ENCODE measurements at regions not wholly inside any gene's neighbourhood (a gene's known extent, or its start where the extent isn't known, plus 50 kb on each side); places are given as distances from the start of the nearest gene placed in this dataset.

GRCh38 chrX:69291116-69291515 lies 125.9 kb upstream of the PJA1 start:
- no peaks in the 10 kb centered on the region for H3K9me3 ChIP-seq (ENCODE audit: control insufficient read depth, low read depth, low read length)
- H4K5ac ChIP-seq (ENCODE audit: insufficient read length, low read depth, low read length) = no peak overlapping the region
- H3K4me1 ChIP-seq (ENCODE audit: insufficient read depth, low read length) = no peaks in the 10 kb centered on the region
- no peaks in the 10 kb centered on the region for H3K79me2 ChIP-seq (ENCODE audit: insufficient read depth, low read length)
- H3K56ac ChIP-seq (ENCODE audit: insufficient read length, low read depth, low read length) = no peak overlapping the region
- H3K14ac ChIP-seq (ENCODE audit: insufficient read depth, low read length) = no peak overlapping the region
- H3K79me1 ChIP-seq (ENCODE audit: insufficient read depth, low read depth, low read length, poor library complexity, severe bottlenecking) = no peaks in the 10 kb centered on the region
- H3K27me3 ChIP-seq (ENCODE audit: insufficient read depth, low read length) = peaks cover 10% of the 10 kb centered on the region
- H2BK15ac ChIP-seq (ENCODE audit: low read depth, low read length) = no peak overlapping the region
- Mint-ChIP-seq H3K4me3 (no peak overlapping the region), H3K9me3 (peaks cover 83 to 85% of the 10 kb centered on the region in 2 experiments), H3K27me3 (ENCODE audit: low read depth) (peaks cover 73% of the 10 kb centered on the region), H3K36me3 (ENCODE audit: insufficient read depth in 1 of 3, low read depth in 3 of 3) (peaks cover 0 to 4% (median 0%) of the 10 kb centered on the region in 3 experiments; a peak in 4 of 7 replicates), H3K4me1 (peaks cover 4 to 16% of the 10 kb centered on the region in 2 experiments), H3K27ac (no peak overlapping the region)
- no peak overlapping the region for H2BK120ac ChIP-seq (ENCODE audit: low read depth, low read length, poor library complexity, severe bottlenecking)
- no peaks in the 10 kb centered on the region for H3K23me2 ChIP-seq (ENCODE audit: insufficient read length, low read depth, low read length, poor library complexity, severe bottlenecking)
- no peak overlapping the region for H3T11ph ChIP-seq (ENCODE audit: low read length)
- TF ChIP-seq CTCF (conservative IDR thresholded peaks at IDR 0.05) = no peak
- no peak overlapping the region for H3K9ac ChIP-seq (ENCODE audit: extremely low read depth, insufficient read length, low read length)
- no peak overlapping the region for H3K23ac ChIP-seq (ENCODE audit: insufficient read length, low read depth, low read length)
- H4K20me1 ChIP-seq (ENCODE audit: control insufficient read depth, insufficient read depth, insufficient read length) = no peaks in the 10 kb centered on the region
- H2BK20ac ChIP-seq (ENCODE audit: low read depth, low read length, poor library complexity, severe bottlenecking) = no peak overlapping the region
- no peak overlapping the region for H3K4ac ChIP-seq (ENCODE audit: low read depth, low read length)
- no CpG with 5 or more reads among the region's 4 CpGs for WGBS (ENCODE audit: extremely low coverage, insufficient read length, low lambda C conversion rate)
- DNase-seq = no peak
- H3K27ac ChIP-seq (ENCODE audit: insufficient read length, low read depth, low read length) = no peak overlapping the region
- no peak overlapping the region for H4K8ac ChIP-seq (replicated peaks; ENCODE audit: insufficient read length, low read depth, low read length)
- no peak overlapping the region for H4K91ac ChIP-seq (ENCODE audit: insufficient read length, low read depth, low read length)
- H2BK5ac ChIP-seq (ENCODE audit: insufficient read length, low read length) = no peak overlapping the region
- H3K18ac ChIP-seq (ENCODE audit: insufficient read length, low read depth, low read length) = no peak overlapping the region
- no peak overlapping the region for H2AK5ac ChIP-seq (ENCODE audit: insufficient read length, low read length)
- no peak overlapping the region for H2AFZ ChIP-seq (ENCODE audit: low read length)
- no peak overlapping the region for H3K4me2 ChIP-seq (ENCODE audit: insufficient read depth, insufficient read length, low read length)
- H2BK12ac ChIP-seq (ENCODE audit: insufficient read length, low read depth, low read length) = no peak overlapping the region
